HG02870 (cell line): ENCODE measurements at regions not wholly inside any gene's neighbourhood (a gene's known extent, or its start where the extent isn't known, plus 50 kb on each side); places are given as distances from the start of the nearest gene placed in this dataset.

ENCODE experiments used
- ATAC-seq: cut with Tn5 transposase; IDR thresholded peaks from one replicate; pipeline ENCODE4 v1.9.1; 2021; ENCODE audit warnings: mild to moderate bottlenecking, moderate library complexity; ENCODE audit not compliant: unreplicated experiment

- ATAC-seq: no peak
Measured at GRCh38 chr15:94745371-94745770, 514.0 kb downstream of the MCTP2 start.

- no peak for ATAC-seq
Measured at GRCh38 chr15:94747510-94747909, 516.1 kb downstream of the MCTP2 start.

- ATAC-seq: peak; percentile 67
Measured at GRCh38 chr15:94749811-94750617, 518.7 kb downstream of the MCTP2 start.

GRCh38 chr15:94760348-94760747 is 529.0 kb downstream of the MCTP2 start:
- ATAC-seq: no peak

- ATAC-seq: no peak
Measured at GRCh38 chr15:94761574-94761973, 530.2 kb downstream of the MCTP2 start.

GRCh38 chr15:94769089-94769488 is 537.7 kb downstream of the MCTP2 start:
- ATAC-seq: no peak

- no peak for ATAC-seq
Measured at GRCh38 chr15:94770199-94770598, 538.8 kb downstream of the MCTP2 start.

GRCh38 chr15:94777037-94777436 is 545.7 kb downstream of the MCTP2 start:
- ATAC-seq: no peak

GRCh38 chr15:94778840-94779239 is 547.5 kb downstream of the MCTP2 start:
- no peak for ATAC-seq

GRCh38 chr15:94780166-94780565 is 548.8 kb downstream of the MCTP2 start:
- ATAC-seq: no peak

GRCh38 chr15:94785091-94785490 is 553.7 kb downstream of the MCTP2 start:
- ATAC-seq: no peak

GRCh38 chr15:94791008-94791407 is 559.6 kb downstream of the MCTP2 start:
- no peak for ATAC-seq

- ATAC-seq: no peak
Measured at GRCh38 chr15:94791510-94791909, 560.1 kb downstream of the MCTP2 start.

- ATAC-seq: no peak
Measured at GRCh38 chr15:94792196-94792595, 560.8 kb downstream of the MCTP2 start.

GRCh38 chr15:94793207-94793606 is 561.8 kb downstream of the MCTP2 start:
- ATAC-seq: no peak

- ATAC-seq: no peak
Measured at GRCh38 chr15:94793641-94794040, 562.3 kb downstream of the MCTP2 start.

- no peak for ATAC-seq
Measured at GRCh38 chr15:94804613-94805012, 573.3 kb downstream of the MCTP2 start.

GRCh38 chr15:94815110-94815731 is 583.9 kb downstream of the MCTP2 start:
- ATAC-seq: no peak

- no peak for ATAC-seq
Measured at GRCh38 chr15:94815914-94816313, 584.6 kb downstream of the MCTP2 start.

- ATAC-seq: no peak
Measured at GRCh38 chr15:94829887-94830884, 598.8 kb downstream of the MCTP2 start.

- no peak for ATAC-seq
Measured at GRCh38 chr15:94834000-94834399, 602.6 kb downstream of the MCTP2 start.
